Spleen (tissue), 3 donors: ENCODE measurements at regions not wholly inside any gene's neighbourhood (a gene's known extent, or its start where the extent isn't known, plus 50 kb on each side); places are given as distances from the start of the nearest gene placed in this dataset.

Source experiments
- POLR2A ChIP-seq, 3 donors: fragments of 450-650 bp; IDR thresholded peaks; one replicate each; pipeline ENCODE4 v1.5.1; 2017; ENCODE audit warnings: antibody characterized with exemption in 3 of 3, mild to moderate bottlenecking in 1 of 3
- POLR2AphosphoS5 ChIP-seq, 3 donors: sonication (generic); formaldehyde crosslinking; IDR thresholded peaks; one replicate each; pipeline ENCODE4 v1.5.1; 2017; ENCODE audit warnings: antibody characterized with exemption in 3 of 3

DNA sequence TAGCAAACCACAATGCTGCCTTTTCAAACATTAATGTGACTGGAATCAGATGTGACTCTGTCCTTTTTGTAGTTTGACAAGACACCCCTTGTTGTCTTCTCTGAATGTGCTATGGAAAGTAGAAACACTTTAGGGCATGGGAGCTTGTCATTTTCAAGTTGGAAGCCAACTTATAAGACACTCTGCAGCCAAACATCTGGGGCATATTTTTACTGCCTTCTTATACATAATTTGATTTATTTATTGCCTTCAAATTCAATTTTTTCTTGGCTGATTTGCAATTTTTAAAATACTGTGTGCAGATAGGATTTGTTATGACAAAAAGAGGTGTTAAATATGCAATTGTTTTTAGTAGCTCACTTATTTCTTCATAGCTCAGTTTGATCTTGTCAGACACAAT, 1002.0 kb upstream of the PCDH7 start:
- TF ChIP-seq POLR2AphosphoS5 (IDR thresholded peaks at IDR 0.05) (no peak), POLR2A (IDR thresholded peaks at IDR 0.05) (no peak)
